GM06990 (cell line): ENCODE measurements at regions not wholly inside any gene's neighbourhood (a gene's known extent, or its start where the extent isn't known, plus 50 kb on each side); places are given as distances from the start of the nearest gene placed in this dataset.

Experiments
- DNase-seq: peaks from one replicate; pipeline ENCODE4 v3.0.0-alpha.2; 2011; ENCODE audit not compliant: insufficient read length; ENCODE audit errors: extremely low read depth
- H3K27me3 ChIP-seq: replicated peaks from 2 replicates; pipeline ENCODE4 v1.6.0; 2011; ENCODE audit warnings: low read length; ENCODE audit not compliant: control insufficient read depth, insufficient read depth
- H3K36me3 ChIP-seq: 2 replicates; pipeline ENCODE4 v1.5.1; 2011; ENCODE audit warnings: low read length; ENCODE audit not compliant: control insufficient read depth, insufficient read depth
- H3K4me3 ChIP-seq: replicated peaks from 2 replicates; pipeline ENCODE4 v1.5.1; 2011; ENCODE audit warnings: low read depth, mild to moderate bottlenecking, control low read depth, low read length
- TF ChIP-seq, protein P1 (sequence below): IDR thresholded peaks from 2 replicates; pipeline ENCODE4 v1.5.1; 2011; ENCODE audit warnings: low read length, control low read depth, mild to moderate bottlenecking, inconsistent platforms; ENCODE audit not compliant: insufficient read depth, poor library complexity, severe bottlenecking

DNA sequence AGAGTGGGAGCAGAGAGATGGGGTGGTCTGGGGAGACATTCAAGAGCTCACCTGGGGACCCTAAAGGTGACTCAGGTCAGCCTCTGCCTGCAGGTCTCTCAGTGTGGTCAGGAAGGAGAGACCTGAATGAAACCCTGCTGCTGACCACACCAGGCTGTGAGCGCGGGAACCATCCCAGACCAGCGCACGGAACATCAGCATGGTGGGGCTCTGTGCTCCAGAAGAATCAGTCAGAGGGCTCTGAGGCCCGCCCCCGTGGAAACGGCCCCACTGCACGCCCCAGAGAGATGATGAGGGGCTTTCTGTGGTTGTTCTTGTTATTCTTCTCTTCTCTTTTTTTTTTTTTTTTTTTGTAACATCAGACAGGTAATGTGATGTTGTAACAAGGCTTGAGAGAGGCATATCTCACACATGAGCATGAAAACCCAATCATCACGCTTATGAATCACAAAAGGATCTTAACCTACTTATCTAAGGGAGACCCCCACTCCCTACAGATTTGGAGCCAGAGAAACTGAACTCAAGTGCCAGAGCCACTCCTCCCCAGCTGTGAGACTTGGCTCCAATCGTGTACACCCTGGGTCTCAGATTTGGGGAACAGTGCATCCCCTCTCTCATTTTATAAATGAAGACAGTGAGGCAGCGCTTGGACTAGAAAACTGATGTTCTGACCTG, 302.2 kb downstream of the EIPR1 start:
- Histone ChIP-seq H3K27me3 (no peaks in the 10 kb centered on the region; the same call in 1 of the 2 replicates), H3K4me3 (no peak overlapping the region), H3K36me3 (no peaks in the 10 kb centered on the region)
- TF ChIP-seq, protein P1, sequence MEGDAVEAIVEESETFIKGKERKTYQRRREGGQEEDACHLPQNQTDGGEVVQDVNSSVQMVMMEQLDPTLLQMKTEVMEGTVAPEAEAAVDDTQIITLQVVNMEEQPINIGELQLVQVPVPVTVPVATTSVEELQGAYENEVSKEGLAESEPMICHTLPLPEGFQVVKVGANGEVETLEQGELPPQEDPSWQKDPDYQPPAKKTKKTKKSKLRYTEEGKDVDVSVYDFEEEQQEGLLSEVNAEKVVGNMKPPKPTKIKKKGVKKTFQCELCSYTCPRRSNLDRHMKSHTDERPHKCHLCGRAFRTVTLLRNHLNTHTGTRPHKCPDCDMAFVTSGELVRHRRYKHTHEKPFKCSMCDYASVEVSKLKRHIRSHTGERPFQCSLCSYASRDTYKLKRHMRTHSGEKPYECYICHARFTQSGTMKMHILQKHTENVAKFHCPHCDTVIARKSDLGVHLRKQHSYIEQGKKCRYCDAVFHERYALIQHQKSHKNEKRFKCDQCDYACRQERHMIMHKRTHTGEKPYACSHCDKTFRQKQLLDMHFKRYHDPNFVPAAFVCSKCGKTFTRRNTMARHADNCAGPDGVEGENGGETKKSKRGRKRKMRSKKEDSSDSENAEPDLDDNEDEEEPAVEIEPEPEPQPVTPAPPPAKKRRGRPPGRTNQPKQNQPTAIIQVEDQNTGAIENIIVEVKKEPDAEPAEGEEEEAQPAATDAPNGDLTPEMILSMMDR = no peak
- DNase-seq = no peak

DNA sequence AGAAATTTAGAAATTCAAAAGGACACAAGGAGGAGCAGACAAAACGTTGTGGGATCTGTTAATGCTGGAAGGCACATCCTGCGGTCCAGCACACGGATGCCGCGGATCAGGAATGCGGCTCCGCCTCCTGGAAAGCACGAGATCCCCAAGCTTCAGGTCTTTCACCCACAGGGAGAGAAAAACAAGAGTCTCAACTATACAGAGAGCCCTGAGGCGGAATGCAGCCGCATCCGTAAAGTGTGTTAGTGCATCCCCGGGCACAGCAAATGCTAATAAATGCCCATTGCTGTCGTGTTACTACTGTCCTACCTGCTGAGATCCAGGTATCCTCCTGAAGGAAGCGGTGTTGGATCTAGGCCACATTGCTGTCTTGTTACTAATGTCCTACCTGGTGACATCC, 303.9 kb downstream of the EIPR1 start:
- TF ChIP-seq, protein P1 = no peak
- Histone ChIP-seq H3K36me3 (no peaks in the 10 kb centered on the region), H3K4me3 (no peak overlapping the region), H3K27me3 (no peaks in the 10 kb centered on the region; the same call in 1 of the 2 replicates)
- no peak for DNase-seq

DNA sequence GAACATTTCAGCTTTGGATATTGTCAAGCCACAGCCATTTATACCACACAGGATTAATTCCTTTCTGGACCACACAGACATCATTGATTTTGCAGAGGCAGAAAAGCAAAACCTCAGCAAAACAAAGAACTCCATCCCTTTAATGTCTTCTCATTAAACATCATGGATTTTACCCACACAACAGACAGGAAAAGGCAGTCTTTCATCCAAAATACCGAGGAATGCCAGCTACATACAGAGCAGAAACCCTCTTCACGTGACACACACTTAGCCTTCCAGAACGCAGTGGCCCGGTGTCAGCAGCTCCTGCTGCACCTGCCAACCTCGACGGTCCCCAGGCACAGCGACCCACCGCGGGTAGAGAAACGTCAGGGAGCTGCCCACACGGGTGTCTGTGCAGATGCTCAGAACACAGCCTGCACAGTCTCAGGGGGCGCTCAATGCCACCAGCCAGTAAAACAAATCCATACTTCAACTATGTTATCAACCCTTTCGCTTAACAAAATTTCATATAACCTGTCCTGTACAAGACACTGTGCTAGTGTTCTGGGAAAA, 304.5 kb downstream of the EIPR1 start:
- TF ChIP-seq, protein P1 = no peak
- H3K4me3 ChIP-seq = no peak overlapping the region
- H3K27me3 ChIP-seq = no peaks in the 10 kb centered on the region; the same call in 1 of the 2 replicates

DNA sequence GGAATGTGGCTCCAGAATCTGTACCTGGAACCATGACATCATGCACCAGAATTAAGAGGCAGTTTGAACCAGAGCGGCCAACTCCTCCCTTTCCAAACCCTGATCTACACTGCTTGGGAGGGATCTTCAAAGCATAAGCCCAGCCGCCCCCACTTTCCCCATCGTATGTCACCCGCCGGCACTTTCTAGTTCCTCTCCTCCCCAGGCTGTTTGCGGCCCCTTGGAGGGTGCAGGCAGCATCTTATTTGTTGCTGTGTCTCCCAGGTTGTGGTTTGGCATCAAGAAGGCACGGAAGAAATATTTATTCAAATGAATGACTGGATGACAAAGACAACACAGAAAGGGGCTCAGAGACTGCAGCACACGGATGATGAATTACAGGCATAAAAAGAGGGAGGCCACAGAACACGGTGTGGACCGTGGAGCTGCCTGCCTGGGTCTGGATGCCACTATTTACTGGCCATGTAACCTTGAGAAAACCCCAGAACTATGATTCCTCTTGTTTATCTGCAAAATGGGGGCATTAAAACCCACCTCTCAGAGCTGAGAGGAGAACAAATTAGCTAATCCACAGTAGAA, 305.8 kb downstream of the EIPR1 start:
- H3K4me3 ChIP-seq = no peak overlapping the region
- H3K27me3 ChIP-seq = no peaks in the 10 kb centered on the region; the same call in 1 of the 2 replicates
- TF ChIP-seq, protein P1 = no peak
- no peaks in the 10 kb centered on the region for H3K36me3 ChIP-seq
- DNase-seq = no peak

More for the DNA sequence above, 304.5 kb downstream of the EIPR1 start:
- DNase-seq = no peak
- no peaks in the 10 kb centered on the region for H3K36me3 ChIP-seq

DNA sequence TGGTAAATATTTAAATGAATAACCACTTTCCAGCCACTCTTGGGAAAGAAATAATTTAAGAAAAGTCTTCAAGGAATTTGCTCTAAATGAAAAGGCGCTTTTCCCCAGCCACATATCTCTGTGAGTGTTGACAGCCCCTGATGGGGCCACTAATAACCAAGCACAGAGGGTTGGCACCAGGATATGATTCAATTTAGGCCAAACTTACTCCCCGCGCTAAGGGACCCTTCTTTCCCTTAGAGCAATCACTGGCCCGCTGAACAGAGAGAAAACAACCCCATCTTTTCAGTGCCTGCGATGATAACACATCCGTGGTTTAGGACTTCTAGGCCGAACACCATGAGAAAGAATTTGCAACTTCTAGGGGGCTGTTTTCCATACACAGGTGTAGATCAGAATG, 310.8 kb downstream of the EIPR1 start:
- H3K36me3 ChIP-seq = no peaks in the 10 kb centered on the region
- TF ChIP-seq, protein P1 = no peak
- no peak for DNase-seq
- no peaks in the 10 kb centered on the region for H3K27me3 ChIP-seq
- H3K4me3 ChIP-seq = no peak overlapping the region
